Activated CD8-positive, alpha-beta T cell treated with anti-CD3 and anti-CD28 coated beads for 36 hours (primary cell): ENCODE measurements at regions not wholly inside any gene's neighbourhood (a gene's known extent, or its start where the extent isn't known, plus 50 kb on each side); places are given as distances from the start of the nearest gene placed in this dataset.
A peak's percentile ranks its signal among the peaks of the same experiment; 100 is the strongest.

ENCODE experiments used
- ATAC-seq: fragments of 200-7000 bp; cut with Tn5 transposase; one replicate; pipeline ENCODE4 v1.10.0; 2021; ENCODE audit warnings: mild to moderate bottlenecking, moderate library complexity
- CTCF ChIA-PET: fragments of 350-600 bp; sonication (Branson Sonifier 250); formaldehyde crosslinking; loops from one replicate; lab custom pipeline; 2021; ENCODE audit warnings: antibody characterized with exemption; lab: Charles Lee
- POLR2A ChIA-PET: fragments of 350-600 bp; sonication (Branson Sonifier 250); formaldehyde crosslinking; loops from one replicate; lab custom pipeline; 2021; ENCODE audit warnings: antibody characterized with exemption; lab: Charles Lee
- DNase-seq: peaks from one replicate; pipeline ENCODE4 v3.0.0-alpha.2; 2020
- H3K27ac Mint-ChIP-seq: one replicate; pipeline ENCODE4 v1.8.0; 2021; ENCODE audit warnings: mild to moderate bottlenecking, mixed read lengths
- H3K27me3 Mint-ChIP-seq: one replicate; pipeline ENCODE4 v1.8.0; 2021; ENCODE audit warnings: mixed read lengths
- H3K36me3 Mint-ChIP-seq: one replicate; pipeline ENCODE4 v1.8.0; 2021; ENCODE audit warnings: low read depth, mixed read lengths
- H3K4me1 Mint-ChIP-seq: one replicate; pipeline ENCODE4 v1.8.0; 2021; ENCODE audit warnings: low read depth, mixed read lengths
- H3K4me3 Mint-ChIP-seq: one replicate; pipeline ENCODE4 v1.8.0; 2021; ENCODE audit warnings: mild to moderate bottlenecking, moderate library complexity, mixed read lengths
- H3K9me3 Mint-ChIP-seq: one replicate; pipeline ENCODE4 v1.8.0; 2021; ENCODE audit warnings: mixed read lengths
- intact Hi-C: fragments of 100-400 bp; cut with micrococcal nuclease; formaldehyde crosslinking; loops from one replicate; pipeline ENCODE4 v1.10.0; 2022
- TF ChIP-seq, protein P1 (sequence below): fragments of 200-600 bp; IDR thresholded peaks from one replicate; pipeline ENCODE4 v1.8.0; 2022; ENCODE audit warnings: antibody characterized with exemption, mild to moderate bottlenecking

DNA sequence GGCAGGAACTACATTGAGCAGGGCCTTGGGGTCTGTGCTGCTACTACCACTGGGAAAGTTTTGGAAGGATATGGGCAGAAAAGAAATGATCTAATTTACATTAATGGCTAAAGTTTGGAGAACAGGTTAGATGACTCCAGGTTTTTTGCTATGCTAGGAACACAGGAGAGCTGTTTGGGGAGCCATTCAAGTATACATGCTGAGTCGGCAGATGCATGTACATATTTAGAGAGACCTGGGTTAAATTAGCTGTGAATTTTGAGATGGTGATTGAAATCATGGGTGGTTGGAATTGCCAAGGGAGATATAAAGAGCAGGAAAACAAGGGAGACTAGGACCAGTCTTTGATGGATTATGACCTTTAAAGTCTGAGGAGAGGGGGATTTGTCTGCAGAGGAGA is 113.1 kb upstream of the BACH2 start:
- Mint-ChIP-seq H3K36me3 (peaks cover 1% of the 10 kb centered on the region), H3K9me3 (no peaks in the 10 kb centered on the region), H3K27me3 (no peaks in the 10 kb centered on the region), H3K27ac (no peak overlapping the region), H3K4me3 (no peak overlapping the region), H3K4me1 (peaks cover 66% of the 10 kb centered on the region)
- ATAC-seq (no peak), DNase-seq (no peak)
- ChIA-PET CTCF (interaction anchor here (0.8 to 5.4 kb wide), 3 partner anchors 11 to 70 kb away, joined by 3 to 34 read pairs (median 25); no protein-coding TSS in a partner anchor), POLR2A (interaction anchor here (0.8 to 1.5 kb wide), 5 partner anchors 11 to 122 kb away, joined by 3 to 6 read pairs (median 3); no protein-coding TSS in a partner anchor)
- TF ChIP-seq, protein P1, sequence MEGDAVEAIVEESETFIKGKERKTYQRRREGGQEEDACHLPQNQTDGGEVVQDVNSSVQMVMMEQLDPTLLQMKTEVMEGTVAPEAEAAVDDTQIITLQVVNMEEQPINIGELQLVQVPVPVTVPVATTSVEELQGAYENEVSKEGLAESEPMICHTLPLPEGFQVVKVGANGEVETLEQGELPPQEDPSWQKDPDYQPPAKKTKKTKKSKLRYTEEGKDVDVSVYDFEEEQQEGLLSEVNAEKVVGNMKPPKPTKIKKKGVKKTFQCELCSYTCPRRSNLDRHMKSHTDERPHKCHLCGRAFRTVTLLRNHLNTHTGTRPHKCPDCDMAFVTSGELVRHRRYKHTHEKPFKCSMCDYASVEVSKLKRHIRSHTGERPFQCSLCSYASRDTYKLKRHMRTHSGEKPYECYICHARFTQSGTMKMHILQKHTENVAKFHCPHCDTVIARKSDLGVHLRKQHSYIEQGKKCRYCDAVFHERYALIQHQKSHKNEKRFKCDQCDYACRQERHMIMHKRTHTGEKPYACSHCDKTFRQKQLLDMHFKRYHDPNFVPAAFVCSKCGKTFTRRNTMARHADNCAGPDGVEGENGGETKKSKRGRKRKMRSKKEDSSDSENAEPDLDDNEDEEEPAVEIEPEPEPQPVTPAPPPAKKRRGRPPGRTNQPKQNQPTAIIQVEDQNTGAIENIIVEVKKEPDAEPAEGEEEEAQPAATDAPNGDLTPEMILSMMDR, result no peak
- intact Hi-C loops, result loop anchor here (5.0 kb wide), 1 partner anchor 48 kb away; no protein-coding TSS in a partner anchor

- intact Hi-C loops, result no loop called here
- ATAC-seq, result no peak
- no peaks in the 10 kb centered on the region for H3K27me3 Mint-ChIP-seq
- no peaks in the 10 kb centered on the region for H3K36me3 Mint-ChIP-seq
- H3K27ac Mint-ChIP-seq, result no peak overlapping the region
- TF ChIP-seq, protein P1, result no peak
- no peak overlapping the region for H3K4me3 Mint-ChIP-seq
- POLR2A ChIA-PET, result interaction anchor here (0.6 to 0.8 kb wide), 2 partner anchors 34 to 459 kb away, joined by 3 to 6 read pairs; no protein-coding TSS in a partner anchor
- peaks cover 59% of the 10 kb centered on the region for H3K4me1 Mint-ChIP-seq
- no peak for DNase-seq
- CTCF ChIA-PET, result interaction anchor here (1.8 kb wide), 2 partner anchors 18 to 67 kb away, joined by 5 to 6 read pairs; no protein-coding TSS in a partner anchor
- no peaks in the 10 kb centered on the region for H3K9me3 Mint-ChIP-seq
Measured at GRCh38 chr6:90406957-90407356, 110.3 kb upstream of the BACH2 start.

- ChIA-PET POLR2A (interaction anchor here (0.6 to 1.1 kb wide), 3 partner anchors 35 to 154 kb away, joined by 3 to 5 read pairs (median 3); no protein-coding TSS in a partner anchor), CTCF (interaction anchor here (0.6 to 1.8 kb wide), 3 partner anchors 13 to 71 kb away, joined by 3 to 7 read pairs (median 5); no protein-coding TSS in a partner anchor)
- intact Hi-C loops, result no loop called here
- peaks cover 58% of the 10 kb centered on the region for H3K4me1 Mint-ChIP-seq
- no peaks in the 10 kb centered on the region for H3K36me3 Mint-ChIP-seq
- TF ChIP-seq, protein P1, result no peak
- ATAC-seq, result peak; percentile 58
- peak overlapping the region; percentile 47 for H3K27ac Mint-ChIP-seq
- no peak for DNase-seq
- no peaks in the 10 kb centered on the region for H3K27me3 Mint-ChIP-seq
- H3K9me3 Mint-ChIP-seq, result no peaks in the 10 kb centered on the region
- no peak overlapping the region for H3K4me3 Mint-ChIP-seq
Measured at GRCh38 chr6:90406142-90406794, 109.6 kb upstream of the BACH2 start.

DNA sequence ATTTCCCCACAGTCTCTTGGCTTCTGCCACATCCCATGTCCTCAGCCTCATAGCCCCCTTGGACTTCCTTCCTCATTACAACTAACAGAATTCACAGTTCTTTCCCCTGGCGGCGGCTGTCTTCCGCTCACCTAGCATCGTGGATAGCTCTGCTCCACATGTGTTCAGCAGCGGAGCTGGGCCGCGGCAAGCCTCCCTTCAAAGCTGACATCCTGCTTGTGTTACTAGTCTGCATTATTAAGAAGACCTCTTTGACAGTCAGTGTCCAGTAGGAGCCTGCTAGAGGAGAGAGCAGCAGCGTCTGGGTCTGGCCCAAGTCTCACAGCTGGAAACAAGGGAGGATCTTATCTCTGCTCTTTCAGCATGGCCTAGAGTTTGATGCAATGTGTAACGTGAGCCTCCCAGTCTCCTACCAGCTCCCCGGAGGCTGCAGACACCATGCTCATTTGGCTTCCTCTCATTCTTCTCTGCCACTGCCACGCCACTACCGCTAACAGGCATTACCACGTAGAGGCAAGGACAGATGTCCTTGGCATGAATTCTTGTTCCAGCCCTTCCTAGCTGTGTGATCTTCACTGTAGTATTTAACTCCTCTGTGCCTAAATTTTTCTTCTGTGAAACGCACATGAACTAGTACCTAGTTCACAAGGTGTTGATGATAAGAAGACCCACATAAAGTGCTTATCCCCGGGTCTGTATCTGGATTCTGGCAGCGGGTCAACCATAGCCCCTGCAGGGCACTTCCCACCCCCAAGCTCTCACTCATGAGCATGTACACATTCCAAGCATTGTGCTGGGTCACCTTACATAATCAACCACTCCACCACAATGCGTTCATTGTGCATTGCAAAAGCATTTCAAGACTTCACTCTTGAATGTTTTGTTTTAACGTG is 107.1 kb upstream of the BACH2 start:
- DNase-seq, result no peak
- Mint-ChIP-seq H3K36me3 (no peaks in the 10 kb centered on the region), H3K27ac (peak overlapping the region; percentile 79), H3K4me1 (peaks cover 65% of the 10 kb centered on the region), H3K9me3 (no peaks in the 10 kb centered on the region), H3K27me3 (no peaks in the 10 kb centered on the region), H3K4me3 (no peak overlapping the region)
- CTCF ChIA-PET, result interaction anchor here (0.8 to 9.0 kb wide), 5 partner anchors 8 to 73 kb away, joined by 3 to 113 read pairs (median 5); no protein-coding TSS in a partner anchor
- TF ChIP-seq, protein P1, result no peak
- intact Hi-C loops, result no loop called here
- POLR2A ChIA-PET, result interaction anchor here (0.6 to 3.0 kb wide), 10 partner anchors 7 to 213 kb away, joined by 3 to 10 read pairs (median 4); no protein-coding TSS in a partner anchor
- ATAC-seq, result no peak
